DMS153 treated with DMSO at 0.1 percent for 48 hours (cell line): ENCODE measurements at regions not wholly inside any gene's neighbourhood (a gene's known extent, or its start where the extent isn't known, plus 50 kb on each side); places are given as distances from the start of the nearest gene placed in this dataset.
"Not testable (repeated sequence)": the region's sequence is repeated elsewhere in the genome, so short reads cannot be mapped to it uniquely, and the experiment has no call there.

Source experiments
- DNase-seq: peaks from one replicate; lab custom pipeline; 2025; ENCODE audit not compliant: unreplicated experiment; lab: John Stamatoyannopoulos, UW

DNA sequence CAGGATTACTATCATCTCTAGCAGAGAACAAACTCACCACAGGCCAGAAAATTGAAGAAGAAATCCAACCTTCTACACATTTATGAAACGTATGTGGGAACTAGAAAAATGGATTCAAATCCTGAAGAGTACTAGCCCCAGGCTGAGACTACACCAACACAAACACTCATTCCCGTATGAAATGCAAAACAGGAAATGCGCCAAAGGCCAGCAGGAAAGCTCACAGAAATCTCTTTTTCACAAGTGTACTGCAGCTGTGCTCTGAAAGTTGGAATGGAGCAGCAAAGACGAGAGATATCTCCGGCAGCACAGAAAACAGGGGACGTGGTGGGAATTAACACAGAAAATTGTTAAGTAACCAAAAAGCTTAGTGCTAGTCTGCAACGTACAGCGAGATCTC, 913.5 kb downstream of the TDRD15 start:
- DNase-seq, result no peak

GRCh38 chr2:22043784-22044183, 920.0 kb downstream of the TDRD15 start:
- no peak for DNase-seq

- DNase-seq, result no peak
Observed at GRCh38 chr2:22055784-22056620, 932.2 kb downstream of the TDRD15 start.

GRCh38 chr2:22056621-22057132, 932.9 kb downstream of the TDRD15 start:
- no peak for DNase-seq

- no peak for DNase-seq
Observed at GRCh38 chr2:22062679-22063078, 938.9 kb downstream of the TDRD15 start.

DNA sequence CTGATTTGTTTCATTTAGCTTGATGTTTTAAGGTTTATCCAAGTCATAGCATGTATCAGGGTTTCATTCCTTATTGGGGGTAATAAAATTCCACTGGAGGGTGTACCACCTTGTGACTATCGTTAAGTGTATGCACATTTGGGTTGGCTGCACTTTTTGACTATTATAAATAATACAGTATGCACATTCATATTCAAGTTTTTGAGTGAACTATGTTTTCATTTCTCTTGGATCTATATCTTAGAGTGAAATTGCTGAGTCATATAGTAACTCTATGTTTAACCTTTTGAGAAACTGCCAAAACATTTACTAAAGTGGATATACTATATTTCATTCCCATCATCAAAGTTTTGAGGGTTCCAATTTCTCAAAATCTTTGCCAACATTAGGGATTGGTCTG, 952.7 kb downstream of the TDRD15 start:
- DNase-seq, result no peak

GRCh38 chr2:22078701-22079100, 954.9 kb downstream of the TDRD15 start:
- DNase-seq, result no peak

- no peak for DNase-seq
Observed at GRCh38 chr2:22079583-22079982, 955.8 kb downstream of the TDRD15 start.

- DNase-seq, result no peak
Observed at GRCh38 chr2:22086726-22087125, 963.0 kb downstream of the TDRD15 start.

- not testable (repeated sequence) for DNase-seq
Observed at GRCh38 chr2:22103617-22104016, 979.8 kb downstream of the TDRD15 start.

- no peak for DNase-seq
Observed at GRCh38 chr2:22110244-22110651, 986.5 kb downstream of the TDRD15 start.

- DNase-seq, result no peak
Observed at GRCh38 chr2:22124003-22124402, 1000.2 kb downstream of the TDRD15 start.

- DNase-seq, result no peak
Observed at GRCh38 chr2:22126106-22126505, 1002.3 kb downstream of the TDRD15 start.

DNA sequence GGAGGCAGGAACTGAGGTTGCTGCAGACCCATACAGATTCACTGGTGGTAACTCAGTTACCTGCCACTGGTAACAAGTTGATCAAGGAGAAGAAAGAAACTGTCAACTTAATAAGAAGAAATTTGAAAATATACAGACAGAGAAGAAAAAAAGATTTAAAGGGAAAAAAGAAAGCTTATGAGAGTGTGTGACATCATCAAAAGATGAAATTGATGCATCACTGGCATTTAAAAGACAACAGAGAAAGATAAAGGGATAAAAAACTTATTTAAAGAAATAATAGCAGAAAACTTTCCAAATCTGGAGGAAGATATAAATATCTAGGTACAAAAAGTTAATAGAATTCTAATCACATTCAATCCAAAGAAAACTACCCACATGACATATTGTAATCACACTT, 1003.2 kb downstream of the TDRD15 start:
- DNase-seq, result no peak

DNA sequence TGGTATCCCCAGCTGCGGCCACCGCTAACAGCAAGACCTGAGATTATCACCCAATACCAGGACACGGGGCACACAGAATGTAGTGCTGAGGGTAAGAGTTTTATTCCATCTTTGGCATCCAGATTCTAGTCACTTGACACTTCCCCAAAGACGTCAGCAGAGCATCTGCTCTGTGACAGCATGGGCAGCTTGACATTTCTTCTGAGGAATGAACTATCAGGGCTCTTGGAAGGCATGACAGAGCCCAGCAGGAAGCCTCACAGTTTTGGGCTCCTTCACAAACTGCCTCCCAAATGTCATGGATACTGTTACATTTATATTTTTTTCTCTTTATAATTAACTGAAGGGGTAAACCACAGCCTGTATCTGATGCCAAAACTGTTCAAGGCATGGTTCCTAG, 1010.7 kb downstream of the TDRD15 start:
- no peak for DNase-seq

DNA sequence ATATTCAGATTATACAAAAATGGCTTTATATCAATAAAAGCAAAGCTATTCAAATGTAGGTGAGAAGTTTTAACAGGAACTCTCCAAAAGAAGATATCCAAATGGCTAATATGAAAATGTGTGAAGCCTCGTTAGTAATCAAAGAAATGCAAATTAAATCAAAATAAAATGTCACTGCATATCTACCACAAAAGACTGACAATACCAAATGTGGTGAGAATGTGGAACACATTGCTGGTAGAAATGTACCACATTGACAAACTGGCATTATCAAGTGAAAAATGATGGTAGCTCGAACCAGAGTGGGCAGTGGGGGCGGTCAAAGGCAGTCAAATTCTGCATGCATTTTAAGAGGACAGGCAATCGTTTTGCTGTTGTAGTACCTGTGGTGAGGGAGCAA, 1012.7 kb downstream of the TDRD15 start:
- DNase-seq, result no peak

GRCh38 chr2:22143840-22144239, 1020.1 kb downstream of the TDRD15 start:
- no peak for DNase-seq

GRCh38 chr2:22153931-22154613, 1030.3 kb downstream of the TDRD15 start:
- DNase-seq, result no peak

DNA sequence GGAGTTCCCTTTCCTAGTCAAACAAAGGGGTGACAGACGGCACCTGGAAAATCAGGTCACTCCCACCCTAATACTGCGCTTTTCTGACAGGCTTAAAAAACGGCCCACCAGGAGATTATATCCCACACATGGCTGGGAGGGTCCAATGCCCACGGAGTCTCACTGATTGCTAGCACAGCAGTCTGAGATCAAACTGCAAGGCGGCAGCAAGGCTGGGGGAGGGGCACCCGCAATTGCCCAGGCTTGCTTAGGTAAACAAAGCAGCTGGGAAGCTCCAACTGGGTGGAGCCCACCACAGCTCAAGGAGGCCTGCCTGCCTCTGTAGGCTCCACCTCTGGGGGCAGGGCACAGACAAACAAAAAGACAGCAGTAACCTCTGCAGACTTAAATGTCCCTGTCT, 1032.9 kb downstream of the TDRD15 start:
- not testable (repeated sequence) for DNase-seq

DNA sequence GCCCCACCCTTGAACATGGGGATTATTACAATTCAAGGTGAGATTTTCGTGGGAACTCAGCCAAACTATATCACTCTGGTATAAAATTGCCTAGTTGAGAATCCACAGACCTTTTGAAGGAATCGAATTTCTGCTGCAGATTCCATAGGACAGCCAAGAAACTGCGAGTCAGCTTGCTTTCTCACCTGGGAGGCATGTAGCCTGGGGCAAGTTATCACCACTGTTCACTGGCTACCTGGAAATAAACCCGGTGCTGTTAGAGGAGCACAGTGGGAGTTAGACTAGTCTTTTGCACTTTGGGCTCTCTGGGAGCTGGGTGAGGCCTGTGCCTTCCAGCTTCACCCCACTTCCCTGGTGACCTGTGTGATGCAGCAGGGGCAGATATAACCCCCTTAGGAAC, 1043.5 kb downstream of the TDRD15 start:
- DNase-seq, result no peak

DNA sequence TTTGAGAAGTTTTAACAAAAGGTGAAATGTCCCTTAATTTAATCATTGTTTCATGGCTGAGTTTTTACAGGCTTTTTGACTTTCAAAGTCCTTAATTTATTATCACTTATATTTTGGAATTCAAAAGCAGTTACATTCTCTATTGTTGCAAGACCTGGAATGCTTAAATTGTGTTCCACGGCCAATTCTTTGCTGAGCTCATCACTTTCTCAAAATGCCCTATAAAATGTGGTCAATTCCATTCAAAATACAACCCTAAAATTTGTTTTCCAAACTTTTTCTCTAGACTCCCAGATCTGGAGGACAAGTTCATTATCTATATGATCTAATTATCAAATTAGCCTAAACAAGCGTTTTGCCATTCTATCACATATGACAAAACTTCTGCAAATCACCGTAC, 1051.2 kb downstream of the TDRD15 start:
- DNase-seq, result no peak

DNA sequence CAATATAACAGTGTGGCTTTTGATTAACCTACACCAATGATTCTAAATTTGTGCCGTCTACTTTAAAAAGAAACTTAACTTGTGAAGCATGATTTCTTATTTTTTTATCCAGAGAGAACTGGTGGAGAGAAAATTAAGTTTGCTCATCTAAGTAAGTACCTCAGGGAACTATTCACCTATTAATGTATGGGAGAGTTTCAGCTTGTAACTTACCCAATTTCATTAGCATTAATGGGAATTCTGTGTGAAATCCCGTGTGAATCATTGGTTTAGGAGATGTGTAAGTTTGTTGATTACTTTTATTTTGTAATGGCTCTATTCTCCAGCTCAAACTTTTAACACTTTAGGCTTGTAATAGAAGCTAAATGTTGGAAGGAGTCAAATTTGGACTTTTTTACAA, 1061.5 kb downstream of the TDRD15 start:
- no peak for DNase-seq
